ES-I3 (cell line): ENCODE measurements at regions not wholly inside any gene's neighbourhood (a gene's known extent, or its start where the extent isn't known, plus 50 kb on each side); places are given as distances from the start of the nearest gene placed in this dataset.
"Not testable (repeated sequence)": the region's sequence is repeated elsewhere in the genome, so short reads cannot be mapped to it uniquely, and the experiment has no call there.

Experiments used
- H3K36me3 ChIP-seq: 2 replicates; pipeline ENCODE4 v1.6.1; 2013; ENCODE audit warnings: mild to moderate bottlenecking, low read length, control low read depth, moderate library complexity; ENCODE audit not compliant: insufficient read depth
- H3K4me1 ChIP-seq: 2 replicates; pipeline ENCODE4 v1.6.1; 2013; ENCODE audit warnings: mild to moderate bottlenecking, control low read depth, low read length; ENCODE audit not compliant: insufficient read depth
- H3K9ac ChIP-seq: 2 replicates; pipeline ENCODE4 v1.6.1; 2013; ENCODE audit warnings: low read depth, mild to moderate bottlenecking, low read length, moderate library complexity
- H3K9me3 ChIP-seq: 2 replicates; pipeline ENCODE4 v1.6.1; 2013; ENCODE audit warnings: mild to moderate bottlenecking, low read length, moderate library complexity; ENCODE audit not compliant: control insufficient read depth, insufficient read depth

GRCh38 chr7:42549866-42550485 is 313.0 kb upstream of the GLI3 start:
- H3K9me3 ChIP-seq, result peaks cover 5% of the 10 kb centered on the region
- no peaks in the 10 kb centered on the region for H3K4me1 ChIP-seq
- H3K9ac ChIP-seq, result no peak overlapping the region
- H3K36me3 ChIP-seq, result no peaks in the 10 kb centered on the region; the same call in 1 of the 2 replicates

- Histone ChIP-seq H3K36me3 (no peaks in the 10 kb centered on the region; the same call in 1 of the 2 replicates), H3K4me1 (no peaks in the 10 kb centered on the region), H3K9me3 (peaks cover 5% of the 10 kb centered on the region; the same call in 1 of the 2 replicates), H3K9ac (no peak overlapping the region)
These were observed 312.0 kb upstream of the GLI3 start for GRCh38 chr7:42548816-42549611.

GRCh38 chr7:42545049-42545724 is 308.2 kb upstream of the GLI3 start:
- H3K9ac ChIP-seq, result no peak overlapping the region
- no peaks in the 10 kb centered on the region for H3K36me3 ChIP-seq
- peaks cover 5% of the 10 kb centered on the region for H3K9me3 ChIP-seq
- no peaks in the 10 kb centered on the region for H3K4me1 ChIP-seq

- Histone ChIP-seq H3K36me3 (no peaks in the 10 kb centered on the region), H3K4me1 (no peaks in the 10 kb centered on the region), H3K9me3 (peaks cover 5% of the 10 kb centered on the region), H3K9ac (no peak overlapping the region)
These were observed 306.9 kb upstream of the GLI3 start for GRCh38 chr7:42543953-42544352.

- H3K36me3 ChIP-seq, H3K9me3 ChIP-seq, H3K4me1 ChIP-seq, H3K9ac ChIP-seq: not testable (repeated sequence)
These were observed 305.4 kb upstream of the GLI3 start for GRCh38 chr7:42542446-42542845.

GRCh38 chr7:42534441-42534840 is 297.4 kb upstream of the GLI3 start:
- Histone ChIP-seq H3K9me3 (peaks cover 3% of the 10 kb centered on the region; the same call in 1 of the 2 replicates), H3K36me3 (no peaks in the 10 kb centered on the region), H3K4me1 (no peaks in the 10 kb centered on the region), H3K9ac (no peak overlapping the region)

- Histone ChIP-seq H3K4me1 (no peaks in the 10 kb centered on the region), H3K9me3 (no peaks in the 10 kb centered on the region; the same call in none of the 2 replicates), H3K9ac (no peak overlapping the region), H3K36me3 (no peaks in the 10 kb centered on the region)
These were observed 290.0 kb upstream of the GLI3 start for GRCh38 chr7:42527004-42527403.

GRCh38 chr7:42522227-42522991 is 285.4 kb upstream of the GLI3 start:
- H3K36me3 ChIP-seq, result no peaks in the 10 kb centered on the region
- no peaks in the 10 kb centered on the region; the same call in none of the 2 replicates for H3K9me3 ChIP-seq
- no peaks in the 10 kb centered on the region for H3K4me1 ChIP-seq
- H3K9ac ChIP-seq, result no peak overlapping the region

GRCh38 chr7:42511027-42511426 is 274.0 kb upstream of the GLI3 start:
- H3K9ac ChIP-seq, result no peak overlapping the region
- H3K4me1 ChIP-seq, result no peaks in the 10 kb centered on the region
- no peaks in the 10 kb centered on the region for H3K36me3 ChIP-seq
- H3K9me3 ChIP-seq, result no peaks in the 10 kb centered on the region

- Histone ChIP-seq H3K36me3 (no peaks in the 10 kb centered on the region), H3K9me3 (no peaks in the 10 kb centered on the region), H3K4me1 (no peaks in the 10 kb centered on the region), H3K9ac (no peak overlapping the region)
These were observed 269.1 kb upstream of the GLI3 start for GRCh38 chr7:42506097-42506496.

GRCh38 chr7:42502022-42502421 is 265.0 kb upstream of the GLI3 start:
- H3K36me3 ChIP-seq, result no peaks in the 10 kb centered on the region

GRCh38 chr7:42495256-42495655 is 258.2 kb upstream of the GLI3 start:
- Histone ChIP-seq H3K4me1 (peaks cover 11% of the 10 kb centered on the region), H3K36me3 (no peaks in the 10 kb centered on the region), H3K9me3 (no peaks in the 10 kb centered on the region), H3K9ac (no peak overlapping the region)

More at GRCh38 chr7:42502022-42502421, 265.0 kb upstream of the GLI3 start:
- no peaks in the 10 kb centered on the region for H3K9me3 ChIP-seq
- H3K9ac ChIP-seq, result no peak overlapping the region
- no peaks in the 10 kb centered on the region for H3K4me1 ChIP-seq

GRCh38 chr7:42494736-42495135 is 257.7 kb upstream of the GLI3 start:
- Histone ChIP-seq H3K9me3 (no peaks in the 10 kb centered on the region), H3K4me1 (peaks cover 11% of the 10 kb centered on the region), H3K36me3 (no peaks in the 10 kb centered on the region)

GRCh38 chr7:42494199-42494710 is 257.2 kb upstream of the GLI3 start:
- Histone ChIP-seq H3K9me3 (no peaks in the 10 kb centered on the region), H3K36me3 (no peaks in the 10 kb centered on the region), H3K4me1 (peaks cover 11% of the 10 kb centered on the region), H3K9ac (peak overlapping the region; percentile 70)

More at GRCh38 chr7:42494736-42495135, 257.7 kb upstream of the GLI3 start:
- no peak overlapping the region for H3K9ac ChIP-seq
